ENCODE measurements at regions not wholly inside any gene's neighbourhood (a gene's known extent, or its start where the extent isn't known, plus 50 kb on each side); places are given as distances from the start of the nearest gene placed in this dataset.

GRCh38 chr6:114989279-114989964, 646.6 kb upstream of the HS3ST5 start:
- no peak for TF ChIP-seq POLR2AphosphoS5 (IDR thresholded peaks at IDR 0.05; ENCODE audit: borderline replicate concordance, low read depth, low read length)
- no peak for TF ChIP-seq EZH2 (IDR thresholded peaks at IDR 0.05)

All from SK-N-MC (cell line).